PC-3 (cell line): ENCODE measurements at regions not wholly inside any gene's neighbourhood (a gene's known extent, or its start where the extent isn't known, plus 50 kb on each side); places are given as distances from the start of the nearest gene placed in this dataset.

Experiments
- ATAC-seq: fragments of 200-7000 bp; cut with Tn5 transposase; 2 replicates; pipeline ENCODE4 v1.9.1; 2020; ENCODE audit warnings: mild to moderate bottlenecking, moderate library complexity
- BruUV-seq: library from RNA; stranded (reverse); fragments of 400-500 nt; replicated peaks from 2 replicates; lab custom pipeline; 2021; lab: Mats Ljungman, UMichigan
- CTCF ChIA-PET: fragments of 300-600 bp; sonication (Branson Sonifier 250); formaldehyde crosslinking; loops from one replicate; lab custom pipeline; 2022; ENCODE audit warnings: antibody characterized with exemption; lab: Charles Lee
- POLR2A ChIA-PET: fragments of 300-600 bp; sonication (Branson Sonifier 250); formaldehyde crosslinking; loops from one replicate; lab custom pipeline; 2022; ENCODE audit warnings: antibody characterized with exemption; ENCODE audit not compliant: unreplicated experiment; lab: Charles Lee
- DNase-seq: peaks from one replicate; pipeline ENCODE4 v3.0.0-alpha.2; 2015
- H2AFZ ChIP-seq: fragments of 300-600 bp; sonication (generic); 2 replicates; pipeline ENCODE4 v1.6.0; 2016; ENCODE audit warnings: antibody characterized with exemption, low read length
- H3F3A ChIP-seq: fragments of 300-600 bp; sonication (generic); one replicate; pipeline ENCODE4 v1.6.0; 2017; ENCODE audit warnings: antibody characterized with exemption, low read length, control low read depth, mild to moderate bottlenecking; ENCODE audit not compliant: unreplicated experiment
- H3K27ac ChIP-seq: fragments of 300-600 bp; sonication (generic); 2 replicates; pipeline ENCODE4 v1.5.1; 2016; ENCODE audit warnings: mild to moderate bottlenecking, low read length
- H3K27me3 ChIP-seq: fragments of 300-600 bp; sonication (generic); 2 replicates; pipeline ENCODE4 v1.6.1; 2016; ENCODE audit warnings: low read length, mixed read lengths
- H3K36me3 ChIP-seq: fragments of 300-600 bp; sonication (generic); 2 replicates; pipeline ENCODE4 v1.6.1; 2016; ENCODE audit warnings: low read depth, mixed run types, low read length, mixed read lengths
- H3K4me1 ChIP-seq: fragments of 300-600 bp; sonication (generic); 2 replicates; pipeline ENCODE4 v1.5.1; 2016; ENCODE audit warnings: low read length; ENCODE audit not compliant: insufficient read depth
- H3K4me2 ChIP-seq: fragments of 300-600 bp; sonication (generic); 2 replicates; pipeline ENCODE4 v1.6.0; 2016; ENCODE audit warnings: low read length
- H3K4me3 ChIP-seq: fragments of 300-600 bp; sonication (generic); 2 replicates; pipeline ENCODE4 v1.5.1; 2016; ENCODE audit warnings: mild to moderate bottlenecking, low read length, mixed read lengths
- H3K79me2 ChIP-seq: fragments of 300-600 bp; sonication (generic); 2 replicates; pipeline ENCODE4 v1.6.1; 2017; ENCODE audit warnings: low read length, mixed read lengths
- H3K9ac ChIP-seq: fragments of 300-600 bp; sonication (generic); 2 replicates; pipeline ENCODE4 v1.6.0; 2016; ENCODE audit warnings: mild to moderate bottlenecking, low read length
- H3K9me2 ChIP-seq: fragments of 300-600 bp; sonication (generic); replicated peaks from 2 replicates; pipeline ENCODE4 v1.6.1; 2016; ENCODE audit warnings: mixed run types, low read length, mixed read lengths
- H3K9me3 ChIP-seq: fragments of 300-600 bp; sonication (generic); 2 replicates; pipeline ENCODE4 v1.6.1; 2016; ENCODE audit warnings: low read length, mixed read lengths
- H4K20me1 ChIP-seq: fragments of 300-600 bp; sonication (generic); 2 replicates; pipeline ENCODE4 v1.6.1; 2016; ENCODE audit warnings: low read length, mixed read lengths
- EZH2 ChIP-seq: fragments of 300-600 bp; sonication (generic); IDR thresholded peaks from one replicate; pipeline ENCODE4 v1.6.1; 2017; ENCODE audit warnings: antibody characterized with exemption, mild to moderate bottlenecking, low read length; ENCODE audit not compliant: unreplicated experiment
- EZH2phosphoT487 ChIP-seq: fragments of 300-600 bp; sonication (generic); IDR thresholded peaks from 2 replicates; pipeline ENCODE4 v1.6.1; 2018; ENCODE audit warnings: mild to moderate bottlenecking, antibody characterized with exemption, low read length, borderline replicate concordance
- intact Hi-C: fragments of 100-400 bp; cut with micrococcal nuclease; formaldehyde crosslinking; loops from 2 replicates; pipeline ENCODE4 v1.9.0; 2023
- TF ChIP-seq, protein P1 (sequence below): fragments of 300-600 bp; sonication (generic); conservative IDR thresholded peaks from 2 replicates; pipeline ENCODE4 v1.5.1; 2017; ENCODE audit warnings: antibody characterized with exemption, low read depth, mild to moderate bottlenecking, low read length

DNA sequence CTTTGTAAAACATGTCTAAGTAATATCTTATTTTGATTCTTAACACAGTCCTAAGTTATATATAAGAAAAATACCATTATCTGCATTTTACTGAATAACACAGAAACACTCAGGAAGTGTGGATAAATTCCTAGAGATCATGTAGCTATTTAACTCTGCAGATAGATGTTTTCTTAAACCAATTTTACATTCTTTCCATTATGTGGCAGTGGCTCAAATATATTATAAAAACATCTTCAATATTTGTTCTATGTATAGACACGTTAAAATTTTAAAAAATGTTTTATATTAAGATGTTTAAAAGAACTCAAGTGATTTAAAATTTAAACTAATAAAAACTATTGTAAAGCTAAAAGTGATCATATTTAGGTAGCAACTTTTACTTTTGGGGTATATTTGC is 683.8 kb downstream of the DIPK2A start:
- ATAC-seq = no peak
- intact Hi-C loops = no loop called here

DNA sequence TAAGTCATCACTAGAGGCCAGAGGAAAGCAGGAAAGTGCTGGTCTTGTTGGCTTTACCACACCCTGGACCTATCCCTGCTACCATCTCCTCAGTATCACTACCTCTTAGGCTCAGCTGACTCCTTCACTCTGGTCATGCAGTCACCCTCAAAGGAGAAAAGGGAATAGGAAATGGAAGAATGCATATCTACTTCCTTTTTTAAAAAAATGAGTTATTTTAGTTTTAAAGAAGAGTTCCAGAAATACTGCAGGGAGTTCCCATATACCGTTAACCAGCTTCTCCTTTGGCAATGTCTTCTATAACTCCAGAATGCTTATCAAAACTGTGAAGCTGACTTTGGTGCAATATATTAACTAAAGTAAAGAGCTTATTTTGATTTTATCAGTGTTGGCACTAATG is 688.6 kb downstream of the DIPK2A start:
- Histone ChIP-seq H3K9me2 (no peaks in the 10 kb centered on the region), H3K36me3 (no peaks in the 10 kb centered on the region), H3K4me2 (no peak overlapping the region), H3F3A (no peaks in the 10 kb centered on the region), H3K9ac (no peak overlapping the region), H4K20me1 (no peaks in the 10 kb centered on the region), H3K27ac (no peak overlapping the region), H3K27me3 (no peaks in the 10 kb centered on the region), H3K4me1 (no peaks in the 10 kb centered on the region), H3K79me2 (no peaks in the 10 kb centered on the region), H3K4me3 (no peak overlapping the region), H2AFZ (no peak overlapping the region), H3K9me3 (no peaks in the 10 kb centered on the region)
- BruUV-seq = no TSS peak
- intact Hi-C loops = no loop called here
- ATAC-seq (no peak), DNase-seq (no peak)
- ChIA-PET CTCF (no interaction called here), POLR2A (no interaction called here)
- TF ChIP-seq, protein P1, sequence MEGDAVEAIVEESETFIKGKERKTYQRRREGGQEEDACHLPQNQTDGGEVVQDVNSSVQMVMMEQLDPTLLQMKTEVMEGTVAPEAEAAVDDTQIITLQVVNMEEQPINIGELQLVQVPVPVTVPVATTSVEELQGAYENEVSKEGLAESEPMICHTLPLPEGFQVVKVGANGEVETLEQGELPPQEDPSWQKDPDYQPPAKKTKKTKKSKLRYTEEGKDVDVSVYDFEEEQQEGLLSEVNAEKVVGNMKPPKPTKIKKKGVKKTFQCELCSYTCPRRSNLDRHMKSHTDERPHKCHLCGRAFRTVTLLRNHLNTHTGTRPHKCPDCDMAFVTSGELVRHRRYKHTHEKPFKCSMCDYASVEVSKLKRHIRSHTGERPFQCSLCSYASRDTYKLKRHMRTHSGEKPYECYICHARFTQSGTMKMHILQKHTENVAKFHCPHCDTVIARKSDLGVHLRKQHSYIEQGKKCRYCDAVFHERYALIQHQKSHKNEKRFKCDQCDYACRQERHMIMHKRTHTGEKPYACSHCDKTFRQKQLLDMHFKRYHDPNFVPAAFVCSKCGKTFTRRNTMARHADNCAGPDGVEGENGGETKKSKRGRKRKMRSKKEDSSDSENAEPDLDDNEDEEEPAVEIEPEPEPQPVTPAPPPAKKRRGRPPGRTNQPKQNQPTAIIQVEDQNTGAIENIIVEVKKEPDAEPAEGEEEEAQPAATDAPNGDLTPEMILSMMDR = no peak
- TF ChIP-seq EZH2 (no peak), EZH2phosphoT487 (no peak)

More for the DNA sequence above, 683.8 kb downstream of the DIPK2A start:
- Histone ChIP-seq H3F3A (no peaks in the 10 kb centered on the region), H3K27ac (no peak overlapping the region), H4K20me1 (no peaks in the 10 kb centered on the region), H3K27me3 (no peaks in the 10 kb centered on the region), H3K9me3 (no peaks in the 10 kb centered on the region), H3K4me3 (no peak overlapping the region), H3K4me2 (no peak overlapping the region), H3K4me1 (no peaks in the 10 kb centered on the region), H3K36me3 (no peaks in the 10 kb centered on the region), H3K79me2 (no peaks in the 10 kb centered on the region), H3K9me2 (no peaks in the 10 kb centered on the region), H2AFZ (no peak overlapping the region), H3K9ac (no peak overlapping the region)
- BruUV-seq = no TSS peak
- ChIA-PET POLR2A (no interaction called here), CTCF (no interaction called here)
- TF ChIP-seq EZH2phosphoT487 = no peak
- TF ChIP-seq, protein P1 = no peak
- no peak for DNase-seq

DNA sequence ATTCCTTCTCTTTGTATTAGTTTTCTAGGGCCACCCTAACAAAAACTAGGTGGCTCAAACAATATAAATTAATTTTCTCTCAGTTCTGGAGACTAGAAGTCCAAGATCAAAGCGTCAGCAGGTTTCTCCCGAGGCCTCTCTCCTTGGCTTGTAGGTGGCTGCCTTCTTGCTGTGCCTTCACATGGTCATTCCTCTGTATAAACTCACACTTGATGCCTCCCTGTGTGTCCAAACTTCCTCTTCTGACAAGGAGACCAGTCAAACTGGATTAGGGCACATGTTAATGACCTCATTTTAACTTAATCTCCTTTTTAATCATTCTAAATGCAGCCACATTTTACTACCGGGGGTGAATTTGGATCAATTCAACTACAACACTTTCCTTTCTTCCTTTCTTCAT is 691.1 kb downstream of the DIPK2A start:
- H3K79me2 ChIP-seq = no peaks in the 10 kb centered on the region
- CTCF ChIA-PET = no interaction called here
- TF ChIP-seq EZH2phosphoT487 = no peak
- POLR2A ChIA-PET = no interaction called here
- no TSS peak for BruUV-seq
- no peaks in the 10 kb centered on the region for H3K27me3 ChIP-seq
- H3K4me1 ChIP-seq = no peaks in the 10 kb centered on the region
- no peak overlapping the region for H3K4me2 ChIP-seq
- no peaks in the 10 kb centered on the region for H3F3A ChIP-seq
- ATAC-seq (no peak), DNase-seq (no peak)
- H3K9me3 ChIP-seq = no peaks in the 10 kb centered on the region
- H3K9ac ChIP-seq = no peak overlapping the region
- intact Hi-C loops = no loop called here
- no peak overlapping the region for H2AFZ ChIP-seq
- H3K27ac ChIP-seq = no peak overlapping the region
- no peaks in the 10 kb centered on the region for H4K20me1 ChIP-seq
- H3K36me3 ChIP-seq = no peaks in the 10 kb centered on the region
- H3K9me2 ChIP-seq = no peaks in the 10 kb centered on the region
- H3K4me3 ChIP-seq = no peak overlapping the region
